Fibroblast of lung (primary cell): ENCODE measurements at regions not wholly inside any gene's neighbourhood (a gene's known extent, or its start where the extent isn't known, plus 50 kb on each side); places are given as distances from the start of the nearest gene placed in this dataset.

ENCODE experiments used
- DNase-seq, 2 donors: peaks; one replicate each; pipeline versions ENCODE4 v3.0.0 to v3.0.0-alpha.2; 2010; ENCODE audit warnings: low read depth in 2 of 2
- H2AFZ ChIP-seq: 2 replicates; pipeline ENCODE4 v1.5.1; 2012; ENCODE audit warnings: low read length, control low read depth, inconsistent platforms
- H3K27ac ChIP-seq: 2 replicates; pipeline ENCODE4 v1.5.1; 2011; ENCODE audit warnings: low read length, control low read depth; ENCODE audit not compliant: insufficient read depth
- H3K27me3 ChIP-seq: 2 replicates; pipeline ENCODE4 v1.5.1; 2011; ENCODE audit warnings: mild to moderate bottlenecking, low read length; ENCODE audit not compliant: control insufficient read depth, insufficient read depth
- H3K36me3 ChIP-seq: 2 replicates; pipeline ENCODE4 v1.5.1; 2011; ENCODE audit warnings: low read length; ENCODE audit not compliant: control insufficient read depth, insufficient read depth
- H3K4me1 ChIP-seq: 2 replicates; pipeline ENCODE4 v1.5.1; 2011; ENCODE audit warnings: low read length; ENCODE audit not compliant: control insufficient read depth, insufficient read depth; ENCODE audit errors: extremely low read depth
- H3K4me2 ChIP-seq: 2 replicates; pipeline ENCODE4 v1.5.1; 2011; ENCODE audit warnings: low read length, control low read depth; ENCODE audit not compliant: insufficient read depth; ENCODE audit errors: extremely low read depth
- H3K4me3 ChIP-seq, 4 experiments: fragments of 200-600 bp in 1 of 4; sonication (generic) in 1 of 4; replicated peaks in 1 of 4; 2 replicates each; pipeline ENCODE4 v1.5.1; 2011 to 2016; ENCODE audit warnings: low read length in 4 of 4, low read depth in 3 of 4, mild to moderate bottlenecking in 3 of 4, control low read depth in 2 of 4, inconsistent platforms in 1 of 4, mixed read lengths in 1 of 4; ENCODE audit not compliant: insufficient read depth in 1 of 4; ENCODE audit errors: control extremely low read depth in 1 of 4
- H3K79me2 ChIP-seq: 2 replicates; pipeline ENCODE4 v1.5.1; 2012; ENCODE audit warnings: mild to moderate bottlenecking, low read length, inconsistent platforms; ENCODE audit not compliant: control insufficient read depth, insufficient read depth
- H3K9ac ChIP-seq: 2 replicates; pipeline ENCODE4 v1.5.1; 2011; ENCODE audit warnings: mild to moderate bottlenecking, low read length, control low read depth; ENCODE audit not compliant: insufficient read depth
- H3K9me3 ChIP-seq: 2 replicates; pipeline ENCODE4 v1.5.1; 2012; ENCODE audit warnings: low read depth, low read length; ENCODE audit not compliant: control insufficient read depth, insufficient read depth
- H4K20me1 ChIP-seq: 2 replicates; pipeline ENCODE4 v1.5.1; 2011; ENCODE audit warnings: low read length; ENCODE audit not compliant: control insufficient read depth, insufficient read depth; ENCODE audit errors: extremely low read depth
- EZH2 ChIP-seq: IDR thresholded peaks from 2 replicates; pipeline ENCODE4 v1.5.1; 2012; ENCODE audit warnings: low read length, control low read depth, mild to moderate bottlenecking; ENCODE audit errors: missing control alignments
- TF ChIP-seq, protein P1 (sequence below), 2 donors: IDR thresholded peaks in 1 of 2; conservative IDR thresholded peaks in 1 of 2; 1 replicate in 1 of 2; 2 replicates in 1 of 2; pipeline ENCODE4 v1.5.1; 2011 to 2012; ENCODE audit warnings: low read length in 2 of 2, control low read depth in 1 of 2, inconsistent platforms in 1 of 2, low read depth in 1 of 2, mild to moderate bottlenecking in 1 of 2

- Histone ChIP-seq H3K36me3 (no peaks in the 10 kb centered on the region), H3K4me1 (no peaks in the 10 kb centered on the region), H3K9me3 (no peaks in the 10 kb centered on the region), H3K4me2 (no peak overlapping the region), H3K9ac (no peak overlapping the region), H4K20me1 (no peaks in the 10 kb centered on the region), H3K4me3 (no peak overlapping the region), H3K27me3 (no peaks in the 10 kb centered on the region), H3K27ac (no peak overlapping the region), H3K79me2 (no peaks in the 10 kb centered on the region), H2AFZ (no peak overlapping the region)
- DNase-seq, result no peak
- TF ChIP-seq, protein P1, sequence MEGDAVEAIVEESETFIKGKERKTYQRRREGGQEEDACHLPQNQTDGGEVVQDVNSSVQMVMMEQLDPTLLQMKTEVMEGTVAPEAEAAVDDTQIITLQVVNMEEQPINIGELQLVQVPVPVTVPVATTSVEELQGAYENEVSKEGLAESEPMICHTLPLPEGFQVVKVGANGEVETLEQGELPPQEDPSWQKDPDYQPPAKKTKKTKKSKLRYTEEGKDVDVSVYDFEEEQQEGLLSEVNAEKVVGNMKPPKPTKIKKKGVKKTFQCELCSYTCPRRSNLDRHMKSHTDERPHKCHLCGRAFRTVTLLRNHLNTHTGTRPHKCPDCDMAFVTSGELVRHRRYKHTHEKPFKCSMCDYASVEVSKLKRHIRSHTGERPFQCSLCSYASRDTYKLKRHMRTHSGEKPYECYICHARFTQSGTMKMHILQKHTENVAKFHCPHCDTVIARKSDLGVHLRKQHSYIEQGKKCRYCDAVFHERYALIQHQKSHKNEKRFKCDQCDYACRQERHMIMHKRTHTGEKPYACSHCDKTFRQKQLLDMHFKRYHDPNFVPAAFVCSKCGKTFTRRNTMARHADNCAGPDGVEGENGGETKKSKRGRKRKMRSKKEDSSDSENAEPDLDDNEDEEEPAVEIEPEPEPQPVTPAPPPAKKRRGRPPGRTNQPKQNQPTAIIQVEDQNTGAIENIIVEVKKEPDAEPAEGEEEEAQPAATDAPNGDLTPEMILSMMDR (conservative IDR thresholded peaks at IDR 0.05 in 1 of 2, IDR thresholded peaks at IDR 0.05 in 1 of 2; ENCODE audit: low read depth in 1 of 2, low read length in 2 of 2), result no peak
- no peak for TF ChIP-seq EZH2
Measured at GRCh38 chr14:83850092-83850491, 1679.9 kb upstream of the FLRT2 start.

GRCh38 chr14:83856334-83856733 lies 1673.6 kb upstream of the FLRT2 start:
- no peak overlapping the region for H3K27ac ChIP-seq
- no peak overlapping the region for H3K4me2 ChIP-seq
- H3K9ac ChIP-seq, result no peak overlapping the region
- H4K20me1 ChIP-seq, result no peaks in the 10 kb centered on the region
- no peaks in the 10 kb centered on the region for H3K9me3 ChIP-seq
- TF ChIP-seq, protein P1 (conservative IDR thresholded peaks at IDR 0.05 in 1 of 2, IDR thresholded peaks at IDR 0.05 in 1 of 2; ENCODE audit: low read depth in 1 of 2, low read length in 2 of 2), result no peak
- TF ChIP-seq EZH2, result no peak
- no peaks in the 10 kb centered on the region for H3K4me1 ChIP-seq
- H3K36me3 ChIP-seq, result no peaks in the 10 kb centered on the region
- no peaks in the 10 kb centered on the region for H3K79me2 ChIP-seq
- no peak overlapping the region for H3K4me3 ChIP-seq
- H3K27me3 ChIP-seq, result no peaks in the 10 kb centered on the region
- no peak overlapping the region for H2AFZ ChIP-seq
- DNase-seq, result no peak

DNA sequence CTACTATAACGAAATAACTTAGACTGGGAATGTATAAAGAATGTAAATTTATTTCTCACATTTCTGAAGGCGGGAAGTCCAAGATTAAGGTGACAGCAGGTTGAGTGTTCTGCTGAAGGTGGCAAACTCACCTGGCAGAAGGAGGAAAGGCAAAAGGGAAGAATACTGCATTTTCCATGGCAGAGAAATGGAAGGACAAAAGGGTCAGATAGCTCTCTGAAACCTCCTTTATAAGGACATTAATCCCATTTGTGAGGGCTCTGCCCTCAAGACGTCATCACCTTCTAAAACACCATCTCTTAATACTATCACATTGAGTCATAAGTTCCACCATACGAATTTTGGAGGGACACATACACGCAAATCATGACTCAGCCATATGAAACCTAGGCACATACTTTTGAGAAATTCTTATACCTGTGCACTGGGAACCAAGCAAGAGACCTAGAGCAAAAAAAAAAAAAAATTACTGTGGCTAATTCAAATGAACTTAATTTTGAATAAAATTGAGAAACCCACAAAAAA lies 1669.3 kb upstream of the FLRT2 start:
- no peaks in the 10 kb centered on the region for H3K79me2 ChIP-seq
- H3K9me3 ChIP-seq, result no peaks in the 10 kb centered on the region
- H3K9ac ChIP-seq, result no peak overlapping the region
- TF ChIP-seq, protein P1 (conservative IDR thresholded peaks at IDR 0.05 in 1 of 2, IDR thresholded peaks at IDR 0.05 in 1 of 2; ENCODE audit: low read depth in 1 of 2, low read length in 2 of 2), result no peak
- TF ChIP-seq EZH2, result no peak
- no peaks in the 10 kb centered on the region for H4K20me1 ChIP-seq
- H3K4me3 ChIP-seq, result no peak overlapping the region
- DNase-seq, result no peak
- no peak overlapping the region for H3K27ac ChIP-seq
- no peaks in the 10 kb centered on the region for H3K4me1 ChIP-seq
- no peaks in the 10 kb centered on the region for H3K36me3 ChIP-seq
- H3K4me2 ChIP-seq, result no peak overlapping the region
- H3K27me3 ChIP-seq, result no peaks in the 10 kb centered on the region
- H2AFZ ChIP-seq, result no peak overlapping the region
